DMS79 (cell line): ENCODE measurements at regions not wholly inside any gene's neighbourhood (a gene's known extent, or its start where the extent isn't known, plus 50 kb on each side); places are given as distances from the start of the nearest gene placed in this dataset.
"Not testable (repeated sequence)": the region's sequence is repeated elsewhere in the genome, so short reads cannot be mapped to it uniquely, and the experiment has no call there.

Experiments used
- DNase-seq: peaks from one replicate; lab custom pipeline; 2025; lab: John Stamatoyannopoulos, UW

GRCh38 chr7:24395512-24395911, 111.5 kb downstream of the NPY start:
- DNase-seq, result no peak

GRCh38 chr7:24396387-24396786, 112.4 kb downstream of the NPY start:
- not testable (repeated sequence) for DNase-seq

- no peak for DNase-seq
Observed at GRCh38 chr7:24401628-24402593, 117.9 kb downstream of the NPY start.

GRCh38 chr7:24402655-24403054, 118.7 kb downstream of the NPY start:
- no peak for DNase-seq

GRCh38 chr7:24403557-24403956, 119.6 kb downstream of the NPY start:
- no peak for DNase-seq

GRCh38 chr7:24404315-24404714, 120.3 kb downstream of the NPY start:
- DNase-seq, result no peak

- DNase-seq, result no peak
Observed at GRCh38 chr7:24405002-24405401, 121.0 kb downstream of the NPY start.

- DNase-seq, result no peak
Observed at GRCh38 chr7:24406053-24406788, 122.2 kb downstream of the NPY start.

GRCh38 chr7:24406789-24407299, 122.9 kb downstream of the NPY start:
- no peak for DNase-seq

GRCh38 chr7:24407965-24408364, 124.0 kb downstream of the NPY start:
- no peak for DNase-seq

- no peak for DNase-seq
Observed at GRCh38 chr7:24408798-24409430, 124.9 kb downstream of the NPY start.

- no peak for DNase-seq
Observed at GRCh38 chr7:24409431-24410024, 125.5 kb downstream of the NPY start.

- DNase-seq, result no peak
Observed at GRCh38 chr7:24411226-24411625, 127.2 kb downstream of the NPY start.

- no peak for DNase-seq
Observed at GRCh38 chr7:24417526-24418120, 133.6 kb downstream of the NPY start.

- no peak for DNase-seq
Observed at GRCh38 chr7:24419077-24419476, 135.1 kb downstream of the NPY start.

GRCh38 chr7:24419511-24419910, 135.5 kb downstream of the NPY start:
- DNase-seq, result no peak

- no peak for DNase-seq
Observed at GRCh38 chr7:24422441-24423010, 138.5 kb downstream of the NPY start.

- DNase-seq, result no peak
Observed at GRCh38 chr7:24425664-24426063, 141.7 kb downstream of the NPY start.

- DNase-seq, result no peak
Observed at GRCh38 chr7:24427048-24427447, 143.1 kb downstream of the NPY start.

- DNase-seq, result no peak
Observed at GRCh38 chr7:24428676-24429075, 144.6 kb upstream of the PALS2 start.

GRCh38 chr7:24432677-24433076, 140.6 kb upstream of the PALS2 start:
- no peak for DNase-seq
